Fibroblast of skin of left quadriceps (primary cell): ENCODE measurements at regions not wholly inside any gene's neighbourhood (a gene's known extent, or its start where the extent isn't known, plus 50 kb on each side); places are given as distances from the start of the nearest gene placed in this dataset.

Source experiments
- DNase-seq, 2 experiments: peaks; one replicate each; pipeline ENCODE4 v3.0.0-alpha.2; 2013; ENCODE audit warnings: low read depth in 2 of 2

GRCh38 chr1:29909962-29910361 lies 673.6 kb downstream of the PTPRU start:
- no peak for DNase-seq

GRCh38 chr1:29907596-29907995 lies 671.3 kb downstream of the PTPRU start:
- DNase-seq = no peak

- no peak for DNase-seq
These were observed 670.6 kb downstream of the PTPRU start for GRCh38 chr1:29906927-29907326.

DNA sequence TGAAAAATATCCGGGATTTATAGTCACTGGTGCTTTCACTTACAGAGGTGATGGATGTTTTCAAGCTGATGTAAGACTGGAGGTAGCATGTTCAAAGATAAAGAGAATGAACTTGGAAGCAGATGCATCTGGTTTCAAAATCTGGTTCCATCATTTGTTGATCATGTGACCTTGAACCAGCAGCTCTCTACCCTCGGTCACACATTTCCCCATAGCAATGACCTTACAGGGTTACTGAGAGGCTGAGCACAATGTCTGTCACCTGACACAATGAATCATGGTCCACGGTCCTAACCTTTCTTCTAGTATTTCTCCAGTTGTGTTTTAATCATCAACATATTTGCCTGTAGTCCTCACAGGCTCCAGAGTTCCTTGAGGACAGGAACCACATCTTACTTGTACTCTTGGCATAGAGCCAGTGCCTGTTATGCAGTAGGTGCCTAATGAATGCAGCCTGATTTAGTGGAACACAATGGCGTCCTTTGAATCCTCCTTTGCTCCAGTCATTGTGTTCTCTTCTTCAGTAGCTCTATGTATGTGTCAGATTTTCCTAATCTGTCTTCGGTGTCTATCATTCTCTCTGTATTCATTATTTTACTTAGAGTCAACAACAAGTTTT lies 667.3 kb downstream of the PTPRU start:
- no peak for DNase-seq

- DNase-seq = no peak
These were observed 665.5 kb downstream of the PTPRU start for GRCh38 chr1:29901624-29902325.

- no peak for DNase-seq
These were observed 664.4 kb downstream of the PTPRU start for GRCh38 chr1:29900712-29901111.

GRCh38 chr1:29900104-29900679 lies 663.9 kb downstream of the PTPRU start:
- no peak for DNase-seq

DNA sequence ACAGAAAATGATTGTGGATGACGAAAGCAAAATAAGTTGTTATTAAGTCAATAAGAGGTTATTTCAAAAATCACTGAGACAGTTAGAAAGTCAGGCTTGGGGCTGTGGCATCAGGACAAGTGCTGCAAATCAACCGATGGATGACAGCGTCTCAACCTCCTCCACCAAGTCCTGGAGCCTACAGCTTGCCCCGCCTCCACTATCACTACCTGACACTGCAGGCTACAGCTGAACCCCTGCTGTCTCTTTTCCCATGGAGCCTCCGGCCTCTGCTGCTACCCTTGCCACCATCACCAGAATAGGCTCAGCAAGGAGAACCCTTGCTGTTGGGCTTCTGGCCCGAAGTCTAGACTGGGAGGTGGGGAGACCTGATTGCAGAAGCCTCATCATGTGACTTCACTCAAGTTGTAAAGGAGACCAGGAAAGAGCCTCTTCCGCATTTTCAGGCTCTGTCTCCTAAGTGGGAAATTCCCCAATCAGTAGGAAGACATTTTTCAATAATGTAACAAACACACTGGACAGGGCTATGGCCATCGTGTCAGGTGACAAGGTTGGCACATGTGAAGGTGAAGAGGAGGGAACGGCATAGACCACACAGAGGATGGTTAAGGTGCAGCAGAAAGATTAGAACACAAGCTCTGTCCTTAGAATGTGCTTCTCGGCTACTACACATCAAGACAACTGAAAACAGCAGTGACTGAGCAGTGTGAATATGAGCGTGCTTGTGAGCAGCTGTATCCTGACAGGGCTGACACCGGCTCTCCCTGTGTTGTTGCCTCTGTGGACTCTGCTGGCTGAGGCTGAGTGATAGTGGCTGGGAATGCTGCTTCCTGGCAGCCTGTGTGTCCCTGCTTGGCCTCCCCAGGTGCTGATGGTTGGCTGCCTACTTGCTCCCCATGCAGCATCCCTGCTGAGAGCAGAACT lies 660.7 kb downstream of the PTPRU start:
- no peak for DNase-seq

GRCh38 chr1:29896300-29896699 lies 660.0 kb downstream of the PTPRU start:
- DNase-seq = no peak

DNA sequence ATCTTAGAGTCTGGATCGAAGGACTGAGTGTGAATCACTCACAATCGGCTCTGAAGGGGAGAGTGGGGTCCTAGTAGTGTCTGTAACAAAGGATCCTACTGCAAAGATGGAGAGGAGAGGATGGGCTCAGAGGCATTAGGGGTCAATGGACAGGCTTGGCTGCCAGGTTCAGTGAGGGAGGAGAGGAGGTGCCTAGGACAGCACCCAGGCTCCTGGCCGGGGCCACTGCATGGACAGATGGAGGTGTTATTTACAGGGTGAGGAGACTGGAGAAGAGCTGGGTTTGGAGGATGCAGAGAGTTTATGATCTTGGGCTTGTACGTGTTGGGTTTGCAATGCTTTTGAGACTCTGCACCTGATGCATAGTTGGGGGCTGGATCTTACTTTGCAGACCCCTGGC lies 658.9 kb downstream of the PTPRU start:
- DNase-seq = no peak

- DNase-seq = no peak
These were observed 658.0 kb downstream of the PTPRU start for GRCh38 chr1:29894311-29894710.

- DNase-seq = no peak
These were observed 657.5 kb downstream of the PTPRU start for GRCh38 chr1:29893806-29894205.

DNA sequence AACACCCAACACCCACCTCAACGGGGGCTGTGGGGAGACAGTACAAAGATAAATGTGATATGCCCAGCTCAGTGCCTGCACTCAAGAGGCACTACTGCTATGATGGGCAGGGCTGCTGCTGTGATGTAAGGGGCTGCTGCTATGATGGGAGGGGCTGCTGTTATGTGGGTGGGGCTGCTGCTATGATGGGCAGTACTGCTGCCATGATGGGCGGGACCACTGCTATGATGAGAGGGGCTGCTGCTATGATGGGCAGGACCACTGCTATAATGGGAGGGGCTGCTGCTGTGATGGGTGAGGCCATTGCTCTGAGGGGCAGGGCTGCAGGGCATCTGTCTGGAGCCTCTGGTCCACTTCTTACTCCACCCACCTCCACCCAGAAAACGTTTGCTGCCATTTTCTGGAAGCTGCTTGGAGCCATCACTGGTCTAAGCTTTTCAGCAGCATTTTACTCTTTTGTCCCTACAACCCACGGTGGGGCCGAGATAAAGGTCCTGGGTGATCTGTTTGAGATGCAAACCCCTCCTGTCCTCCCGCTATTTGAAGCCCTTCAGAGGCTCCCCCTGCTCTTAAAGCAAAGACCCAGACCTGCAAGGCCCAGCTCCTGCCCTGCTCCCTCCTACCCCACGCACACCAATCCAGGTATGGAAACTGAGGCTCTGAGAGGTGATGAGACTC lies 656.9 kb downstream of the PTPRU start:
- no peak for DNase-seq

- DNase-seq = no peak
These were observed 655.9 kb downstream of the PTPRU start for GRCh38 chr1:29892247-29892646.

GRCh38 chr1:29890201-29890959 lies 654.1 kb downstream of the PTPRU start:
- DNase-seq = no peak

DNA sequence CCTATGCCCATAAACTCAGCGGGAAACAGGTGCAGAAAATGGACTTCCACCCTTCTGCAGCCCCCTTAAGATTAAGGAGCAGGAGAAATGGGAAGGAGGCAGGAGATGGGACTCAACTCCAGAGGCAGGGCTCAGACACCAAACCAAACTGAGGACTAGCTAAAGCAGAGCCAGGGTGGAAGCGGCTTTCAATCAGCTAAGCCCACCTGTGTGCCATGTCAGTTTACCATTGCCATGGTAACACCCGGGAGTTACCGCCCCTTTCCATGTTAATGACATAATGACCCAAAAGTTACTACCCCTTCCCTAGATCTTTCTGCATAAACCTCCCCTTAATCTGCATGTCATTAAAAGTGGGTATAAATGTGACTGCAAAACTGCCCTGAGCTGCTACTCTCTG lies 653.5 kb downstream of the PTPRU start:
- DNase-seq = no peak

DNA sequence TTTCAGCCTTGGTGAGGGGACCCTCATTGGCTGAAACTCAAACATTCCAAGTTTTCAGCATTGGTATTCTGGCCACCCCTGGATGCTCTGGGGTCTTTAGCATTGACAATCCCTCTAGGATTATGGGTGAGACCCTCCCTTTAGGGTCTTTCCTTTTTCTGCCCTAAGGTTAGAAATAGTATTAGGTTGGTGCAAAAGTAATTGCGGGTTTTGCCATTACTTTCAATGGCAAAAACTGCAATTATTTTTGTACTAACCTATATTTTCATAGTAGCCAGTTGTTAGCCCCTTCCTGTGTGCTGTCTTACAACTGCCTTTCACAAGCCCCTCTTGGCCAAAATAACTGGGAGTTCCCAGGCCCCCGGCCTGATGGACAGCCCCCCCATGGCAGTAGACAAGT lies 648.4 kb downstream of the PTPRU start:
- DNase-seq = no peak

DNA sequence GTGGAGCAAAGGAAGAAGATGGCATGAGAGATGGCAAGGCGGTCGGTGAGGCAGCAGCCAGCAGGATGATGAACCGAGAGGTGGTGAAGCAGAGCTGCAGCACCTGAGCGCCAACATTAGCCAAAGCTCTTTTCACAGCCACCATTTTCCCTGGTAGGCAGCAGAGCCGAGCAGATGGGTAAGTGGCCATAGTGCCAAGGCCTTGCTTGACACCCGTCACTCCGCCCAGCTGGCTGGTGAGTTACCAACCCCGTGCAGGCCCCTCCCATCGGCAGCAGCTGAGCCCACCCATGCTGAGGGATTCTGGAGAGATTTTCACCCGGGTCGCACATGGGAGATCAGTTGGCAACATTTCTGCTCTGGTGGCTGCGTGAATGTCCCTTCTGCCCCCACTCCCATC lies 647.7 kb downstream of the PTPRU start:
- DNase-seq = no peak

DNA sequence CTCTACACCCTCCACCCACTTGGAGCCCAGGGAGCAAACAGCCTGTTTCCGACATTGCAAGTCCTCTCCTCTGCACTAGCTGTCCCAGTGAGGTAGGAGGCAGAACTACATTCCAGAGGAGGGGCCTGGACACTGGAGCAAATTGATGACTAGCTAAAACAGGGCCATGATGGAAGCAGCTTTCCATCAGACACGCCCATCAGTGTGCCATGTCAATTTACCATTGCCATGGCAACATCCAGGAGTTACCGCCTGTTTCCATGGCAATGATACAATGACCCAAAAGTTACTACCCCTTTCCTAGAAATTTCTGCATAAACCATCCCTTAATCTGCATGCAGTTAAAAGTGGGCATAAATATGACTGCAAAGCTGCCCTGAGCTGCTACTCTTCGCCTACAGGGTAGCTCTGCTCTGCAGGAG lies 647.1 kb downstream of the PTPRU start:
- no peak for DNase-seq

- no peak for DNase-seq
These were observed 644.2 kb downstream of the PTPRU start for GRCh38 chr1:29880556-29880955.

- DNase-seq = no peak
These were observed 642.9 kb downstream of the PTPRU start for GRCh38 chr1:29879217-29879616.
